SH-SY5Y (cell line): ENCODE measurements at regions not wholly inside any gene's neighbourhood (a gene's known extent, or its start where the extent isn't known, plus 50 kb on each side); places are given as distances from the start of the nearest gene placed in this dataset.

ENCODE experiments used
- GATA2 ChIP-seq: IDR thresholded peaks from 2 replicates; pipeline ENCODE4 v1.6.1; 2011; ENCODE audit warnings: mild to moderate bottlenecking, low read depth, low read length
- GATA3 ChIP-seq: IDR thresholded peaks from 2 replicates; pipeline ENCODE4 v1.6.1; 2011; ENCODE audit warnings: low read depth, mild to moderate bottlenecking, low read length, moderate library complexity

DNA sequence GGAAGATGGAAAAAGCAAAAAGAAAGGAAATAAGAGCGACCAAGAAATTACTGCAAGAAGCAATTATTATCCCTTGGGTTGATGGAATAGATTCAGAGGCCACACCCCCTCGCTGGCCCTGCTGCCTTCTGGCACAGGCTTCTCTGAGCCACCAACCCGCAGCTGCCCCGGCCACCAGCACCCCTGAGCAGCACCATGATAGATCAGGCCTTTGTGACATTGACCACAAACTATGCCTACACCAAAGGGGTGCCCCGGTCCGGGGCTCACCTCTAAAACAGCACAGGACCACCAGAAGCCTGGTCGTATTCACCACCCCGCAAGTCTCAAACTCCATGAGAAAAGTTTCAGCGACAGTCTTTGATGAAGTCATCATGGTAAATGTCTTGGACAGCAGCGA, 1059.3 kb downstream of the SLITRK1 start:
- TF ChIP-seq GATA2 (no peak), GATA3 (no peak)
